IPS DF 4.7 (cell line): ENCODE measurements at regions not wholly inside any gene's neighbourhood (a gene's known extent, or its start where the extent isn't known, plus 50 kb on each side); places are given as distances from the start of the nearest gene placed in this dataset.

ENCODE experiments used
- DNase-seq: peaks from one replicate; pipeline ENCODE4 v3.0.0-alpha.2; 2013; ENCODE audit warnings: low spot score; ENCODE audit errors: extremely low read depth

DNA sequence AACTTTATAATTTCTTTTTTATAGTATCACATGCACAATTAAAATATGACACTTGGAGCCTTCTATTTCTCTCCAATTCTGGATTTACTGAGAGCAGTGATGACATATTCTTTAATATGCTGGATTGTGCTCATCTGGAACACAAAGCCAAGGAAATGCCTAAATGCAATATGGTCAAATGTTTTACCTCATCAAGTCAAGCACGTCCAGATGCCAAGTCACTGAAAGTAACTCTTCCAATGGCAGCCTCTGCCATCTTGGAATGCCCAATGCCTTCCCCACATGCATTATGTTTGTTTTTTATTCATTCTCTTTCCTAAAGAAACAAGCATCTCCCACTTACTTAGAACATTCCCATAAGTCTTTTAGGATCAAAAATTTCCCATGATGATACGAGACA is 189.8 kb downstream of the TMX3 start:
- no peak for DNase-seq

DNA sequence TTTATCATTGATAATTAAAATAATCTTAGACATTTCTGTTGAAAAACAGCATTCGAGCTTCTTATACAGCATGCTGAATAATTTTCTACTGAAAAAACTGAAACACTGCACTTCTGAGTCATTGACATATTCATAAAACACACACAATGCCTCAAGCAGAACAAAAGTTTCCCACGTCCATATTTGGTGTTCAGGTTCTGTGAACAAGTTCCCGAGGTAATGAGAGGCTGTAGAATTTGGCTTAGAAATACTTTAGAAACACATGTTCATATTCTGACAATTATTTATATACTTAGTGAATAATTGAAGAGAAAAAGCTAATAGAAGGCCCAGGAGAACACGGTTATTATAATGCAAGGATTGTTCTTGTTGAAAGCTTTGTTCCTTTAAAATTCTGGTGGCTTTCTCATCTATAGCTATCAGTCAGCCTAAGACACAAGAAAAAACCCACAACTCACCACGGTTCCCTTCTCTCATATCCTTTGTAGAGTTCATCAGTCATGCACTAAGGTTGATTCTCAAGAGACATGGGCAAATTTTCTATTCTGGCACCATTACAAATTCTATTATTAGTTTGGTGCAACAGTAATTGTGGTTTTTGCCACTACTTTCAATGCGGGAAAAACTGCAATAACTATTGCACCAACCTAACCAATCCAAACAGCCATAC is 194.4 kb downstream of the TMX3 start:
- no peak for DNase-seq

DNA sequence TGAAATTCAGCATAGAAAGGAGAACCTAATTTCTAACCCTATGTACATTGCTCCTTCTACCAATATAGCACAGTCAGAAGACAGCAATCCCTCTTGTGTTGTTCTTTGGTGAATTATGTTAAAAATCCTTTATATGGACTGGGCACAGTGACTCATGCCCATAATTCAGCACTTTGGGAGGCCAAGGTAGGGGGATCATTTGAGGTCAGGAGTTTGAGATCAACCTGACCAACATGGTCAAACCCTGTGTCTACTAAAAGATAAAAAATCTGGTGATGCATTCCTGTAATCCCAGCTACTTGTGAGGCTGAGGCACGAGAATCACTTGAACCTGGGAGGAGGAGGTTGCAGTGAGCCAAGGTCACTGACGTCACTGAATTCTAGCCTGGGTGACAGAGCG is 195.6 kb downstream of the TMX3 start:
- no peak for DNase-seq

DNA sequence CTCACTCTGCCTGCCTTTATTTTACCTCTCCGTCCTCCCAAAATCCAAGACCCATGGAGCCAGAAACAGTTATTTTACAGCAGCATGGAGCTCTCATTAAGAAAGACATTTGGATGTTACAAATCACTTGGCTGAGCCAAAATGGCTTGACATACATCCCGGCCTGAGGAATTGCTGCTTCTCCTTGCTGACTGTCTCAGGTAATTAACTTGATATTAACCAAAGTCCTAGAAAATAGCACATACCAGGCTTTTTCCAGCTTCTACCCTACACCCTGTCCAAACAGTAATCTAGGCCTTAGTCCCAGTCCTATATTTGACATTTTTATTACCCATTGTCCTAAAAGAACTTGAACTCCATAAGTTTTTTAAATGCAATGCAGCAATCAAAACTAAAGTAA is 205.0 kb downstream of the TMX3 start:
- no peak for DNase-seq

DNA sequence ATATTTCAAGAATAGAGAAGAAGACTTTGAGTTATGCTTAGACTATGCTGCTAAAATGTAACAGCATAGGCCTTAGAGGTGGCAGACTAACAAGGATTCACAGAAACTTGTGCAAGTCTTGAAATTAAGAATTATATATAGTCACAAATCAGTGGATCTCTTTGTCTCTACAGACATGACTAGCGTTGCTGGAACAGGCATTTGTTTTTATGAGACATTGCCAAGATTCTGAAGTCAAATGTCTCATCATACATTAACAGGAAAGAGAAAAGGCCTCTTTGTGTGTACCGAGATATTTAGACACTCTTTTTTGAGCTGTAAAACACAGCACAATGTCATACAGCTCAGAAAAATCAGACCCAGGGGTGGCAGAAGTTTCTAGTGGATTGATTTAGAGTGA is 207.1 kb downstream of the TMX3 start:
- DNase-seq: no peak

DNA sequence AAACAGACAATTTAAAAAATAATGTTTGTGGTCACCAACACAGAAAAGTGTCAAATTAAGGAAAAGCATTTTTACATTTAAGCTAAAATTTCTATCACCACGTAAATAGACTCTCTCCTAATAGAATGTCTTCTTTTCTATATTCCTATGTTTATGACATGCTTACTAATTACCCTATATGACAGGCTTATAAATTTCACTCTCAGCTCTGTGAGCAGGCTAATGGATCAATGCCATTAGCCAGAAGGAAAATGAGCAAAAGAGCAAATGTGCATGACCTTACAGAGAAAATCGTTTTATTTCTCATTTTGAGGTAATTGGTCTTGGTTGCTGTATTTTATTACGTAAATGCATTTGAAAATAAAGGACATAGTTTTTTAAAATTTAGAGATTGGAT is 209.7 kb downstream of the TMX3 start:
- no peak for DNase-seq

DNA sequence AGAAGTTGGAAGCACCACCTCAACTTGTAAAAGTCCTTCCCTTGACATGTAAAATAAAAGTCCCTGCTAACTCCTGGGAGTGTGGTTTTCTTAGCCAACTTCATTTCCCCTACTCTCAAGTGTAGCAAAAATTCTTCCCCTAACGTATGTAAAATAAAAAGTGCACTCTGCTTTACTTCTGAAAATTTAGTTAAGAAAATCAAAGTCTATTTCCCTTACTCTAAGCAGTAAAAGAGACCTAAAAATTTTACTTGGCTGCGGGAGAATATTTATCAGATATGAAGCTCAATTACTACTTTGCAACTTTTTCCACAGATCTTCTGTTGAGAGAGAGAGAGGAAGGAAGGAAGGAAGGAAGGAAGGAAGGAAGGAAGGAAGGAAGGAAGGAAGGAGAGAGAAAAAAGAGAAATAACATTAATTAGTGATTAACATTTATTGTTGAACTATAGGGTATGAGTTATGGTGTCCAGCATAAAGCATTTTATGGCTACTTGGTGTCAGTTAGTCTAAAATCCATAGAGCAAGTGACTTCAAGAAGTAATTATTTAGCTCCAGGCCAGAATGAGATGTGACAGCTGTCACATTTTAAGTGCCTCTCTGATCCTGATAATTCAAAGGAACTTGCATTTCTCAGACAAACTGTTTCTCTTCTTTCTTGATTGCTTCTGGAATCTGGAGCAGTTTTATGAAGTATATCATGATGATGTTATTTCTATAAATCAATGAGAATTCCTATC is 210.3 kb downstream of the TMX3 start:
- no peak for DNase-seq

DNA sequence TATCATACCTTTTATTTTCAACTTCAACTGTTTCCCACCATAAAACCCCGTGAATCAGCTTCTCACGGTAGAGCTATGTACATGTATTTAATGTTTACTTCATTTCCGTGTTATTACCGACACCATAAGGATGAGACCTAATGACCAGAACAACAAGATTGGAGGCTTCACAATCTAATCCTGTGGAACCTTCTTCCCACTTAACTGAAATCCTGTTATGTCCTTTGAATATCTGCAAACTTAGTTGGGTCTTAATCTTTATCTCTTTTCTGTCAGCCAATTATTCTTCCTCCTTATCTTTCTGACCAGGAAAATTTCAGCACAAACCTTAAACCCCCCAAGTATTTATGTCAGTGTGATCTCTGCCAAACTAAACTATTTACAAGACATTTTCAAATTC is 214.4 kb downstream of the TMX3 start:
- no peak for DNase-seq

DNA sequence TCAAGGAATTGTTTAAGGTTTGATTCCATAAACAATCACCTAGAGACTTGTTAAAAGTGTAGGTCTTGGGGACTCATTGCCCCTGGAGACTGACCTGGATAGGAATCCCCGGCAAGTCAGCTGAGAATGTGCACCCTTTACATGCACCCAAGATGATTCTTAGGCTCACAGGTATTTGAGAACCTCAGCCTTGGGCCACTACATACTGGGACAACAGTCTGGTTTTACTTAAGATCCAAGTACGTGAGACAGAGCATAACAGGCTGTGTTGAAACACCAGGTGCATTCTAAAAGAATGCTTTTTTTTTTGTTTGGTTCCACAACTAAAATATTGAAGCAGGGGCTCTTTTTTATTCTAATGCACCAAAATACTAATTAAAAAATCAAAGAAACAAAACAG is 215.8 kb downstream of the TMX3 start:
- no peak for DNase-seq

DNA sequence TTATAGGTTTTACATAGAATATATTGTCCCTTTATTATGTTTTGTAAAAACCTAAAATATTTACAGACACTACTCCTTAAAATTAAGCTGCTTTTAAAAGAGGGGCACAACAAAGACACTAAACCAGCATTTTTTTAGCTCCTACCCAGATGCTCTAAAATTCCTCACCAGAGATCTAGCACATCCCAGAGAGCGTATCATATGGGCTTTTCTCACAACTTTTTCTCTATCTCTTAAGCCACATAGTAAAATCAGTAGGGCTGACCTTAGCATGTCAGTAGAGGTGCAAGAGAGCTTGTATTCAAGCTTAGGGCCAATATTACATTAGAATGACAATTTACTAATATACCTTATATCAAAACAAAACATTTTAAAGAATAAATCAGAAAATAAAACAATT is 216.3 kb downstream of the TMX3 start:
- DNase-seq: no peak

DNA sequence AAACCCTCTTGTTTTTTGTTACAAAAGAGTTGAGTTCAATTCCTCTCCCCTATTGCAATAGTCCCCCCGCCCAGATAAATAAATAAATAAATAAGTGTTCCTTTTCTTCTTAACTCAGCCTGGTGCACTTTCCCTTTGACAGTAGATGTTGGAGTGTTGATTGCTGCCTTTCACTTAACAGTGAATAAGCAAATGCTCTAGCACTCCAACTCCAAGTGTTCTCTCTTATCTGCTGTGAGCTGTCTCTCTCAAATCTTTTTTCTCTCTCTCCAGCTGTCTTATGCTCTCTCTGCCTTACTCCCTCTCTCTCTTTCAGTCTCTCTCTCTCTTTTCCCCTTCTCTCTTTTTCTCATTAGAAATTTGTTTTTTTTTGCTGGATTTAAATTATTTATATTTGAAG is 216.7 kb downstream of the TMX3 start:
- DNase-seq: no peak

DNA sequence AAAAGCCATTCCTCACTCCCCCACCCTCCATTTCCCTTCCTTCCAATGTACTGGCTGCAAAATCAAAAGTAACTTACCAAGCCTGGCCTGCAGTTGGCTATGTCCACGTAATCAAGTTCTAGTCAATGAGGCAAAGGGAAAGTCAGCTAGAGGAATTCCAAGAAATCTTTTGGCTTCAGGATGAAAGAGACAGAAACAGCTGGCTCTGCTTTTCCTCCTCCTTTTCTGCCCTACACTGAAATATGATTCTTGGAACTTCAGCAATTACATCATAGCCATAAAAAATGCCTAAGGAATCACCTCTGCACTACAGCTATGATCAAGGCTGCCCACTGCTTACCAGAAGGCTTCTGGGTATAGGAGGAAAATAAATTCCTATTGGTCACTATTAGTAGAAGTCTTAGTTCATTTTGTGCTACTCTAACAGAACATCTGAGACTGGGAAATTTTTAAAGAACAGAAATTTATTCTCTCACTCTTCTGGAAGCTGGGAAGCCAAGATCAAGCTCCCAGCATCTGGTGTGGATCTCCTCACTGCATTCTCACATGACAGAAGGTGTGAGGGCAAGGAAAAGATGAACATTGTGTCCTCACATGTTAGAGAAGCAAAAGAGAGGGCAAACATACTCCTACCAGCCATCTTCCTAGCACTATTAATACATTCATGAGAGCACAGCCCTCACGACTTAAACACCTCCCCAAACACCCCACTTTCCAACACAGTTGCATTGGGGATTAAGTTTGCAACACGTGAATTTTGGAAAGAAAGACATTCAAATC is 219.9 kb downstream of the TMX3 start:
- DNase-seq: no peak

DNA sequence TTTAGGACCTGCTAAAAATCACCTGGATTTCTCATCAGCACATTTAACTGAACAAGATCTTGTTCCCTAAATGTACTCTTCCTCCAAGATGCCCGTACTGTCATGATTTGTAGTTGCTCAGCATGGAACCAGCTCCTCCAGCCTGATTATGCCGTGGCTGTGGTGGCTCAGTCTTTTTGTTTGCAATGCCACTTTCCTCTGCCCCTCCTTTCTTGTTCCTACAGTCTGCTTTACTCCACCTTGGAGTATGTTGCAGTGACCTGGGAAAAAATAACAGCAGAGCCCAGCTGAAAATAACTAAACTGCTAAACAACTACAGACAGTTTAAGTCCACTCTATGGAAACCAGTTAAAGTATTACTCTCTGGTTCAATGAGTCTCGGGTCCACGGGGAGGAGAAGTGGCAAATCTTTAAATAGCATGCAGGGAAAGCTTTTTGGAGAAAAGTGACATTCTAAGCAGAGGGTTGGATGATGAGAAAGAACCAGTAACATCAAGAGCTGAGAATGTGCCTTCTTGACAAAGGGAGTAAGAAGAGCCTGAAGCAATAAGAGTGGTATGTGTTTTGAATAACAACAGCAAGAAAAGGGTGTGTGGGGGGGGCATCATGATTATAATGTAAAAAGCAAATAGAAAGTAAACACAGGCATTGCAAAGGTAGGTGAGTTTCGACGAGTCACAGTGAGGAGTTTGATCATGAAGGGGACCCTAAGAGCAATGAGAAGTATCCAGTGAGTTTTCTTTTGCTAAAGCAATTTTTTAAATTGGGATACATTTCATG is 225.7 kb downstream of the TMX3 start:
- DNase-seq: no peak

DNA sequence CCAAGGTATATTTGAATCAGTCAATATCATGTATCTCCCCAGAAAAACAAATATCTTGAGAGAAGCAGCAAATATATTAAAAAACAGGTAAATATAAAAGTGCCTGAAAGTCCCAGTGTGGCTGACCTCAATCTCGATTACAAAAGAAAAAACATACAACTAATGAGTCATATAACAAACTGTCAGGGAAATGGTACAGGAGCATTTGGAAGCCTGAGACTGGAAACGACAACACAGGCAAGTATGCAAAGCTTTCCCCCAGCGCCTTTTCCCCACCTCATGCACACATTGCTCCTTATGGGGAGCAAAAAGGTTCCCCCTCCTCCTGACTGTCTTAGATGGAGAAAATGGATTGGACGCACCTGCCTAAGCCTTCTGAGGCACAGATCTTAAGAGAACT is 230.7 kb downstream of the TMX3 start:
- no peak for DNase-seq

DNA sequence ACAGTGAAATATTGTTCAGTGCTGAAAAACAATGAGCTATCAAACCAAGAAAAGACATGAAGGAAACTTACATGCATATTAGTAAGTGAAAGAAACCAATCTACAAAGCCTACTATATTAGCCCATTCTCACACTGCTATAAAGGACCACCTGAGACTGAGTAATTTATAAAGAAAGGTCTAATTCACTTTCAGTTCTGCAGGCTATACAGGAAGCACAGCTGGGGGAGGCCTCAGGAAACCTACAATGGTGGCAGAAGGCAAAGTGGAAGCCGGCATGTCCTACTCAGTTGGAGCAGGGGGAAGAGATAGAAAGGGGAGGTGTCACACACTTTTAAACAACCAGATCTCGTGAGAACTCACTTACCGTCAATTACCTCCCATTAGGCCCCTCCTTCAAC is 232.1 kb downstream of the TMX3 start:
- DNase-seq: no peak

DNA sequence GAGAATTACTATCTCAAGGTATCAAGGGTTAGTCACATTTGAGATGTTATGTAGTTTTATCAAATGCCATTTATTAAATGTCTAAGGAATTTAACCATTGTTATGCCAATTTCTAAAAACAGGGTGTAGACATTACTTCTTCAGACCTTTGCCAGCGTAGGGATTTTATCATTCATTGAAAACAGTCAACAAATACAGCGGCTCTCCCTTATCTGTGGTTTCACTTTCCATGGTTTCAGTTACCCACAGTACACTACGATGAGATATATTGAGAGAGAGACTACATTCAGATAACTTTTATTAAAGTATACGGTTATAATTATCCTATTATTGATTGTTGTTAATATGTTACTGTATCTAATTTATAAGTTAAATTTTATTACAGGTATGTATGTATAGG is 234.7 kb downstream of the TMX3 start:
- no peak for DNase-seq

DNA sequence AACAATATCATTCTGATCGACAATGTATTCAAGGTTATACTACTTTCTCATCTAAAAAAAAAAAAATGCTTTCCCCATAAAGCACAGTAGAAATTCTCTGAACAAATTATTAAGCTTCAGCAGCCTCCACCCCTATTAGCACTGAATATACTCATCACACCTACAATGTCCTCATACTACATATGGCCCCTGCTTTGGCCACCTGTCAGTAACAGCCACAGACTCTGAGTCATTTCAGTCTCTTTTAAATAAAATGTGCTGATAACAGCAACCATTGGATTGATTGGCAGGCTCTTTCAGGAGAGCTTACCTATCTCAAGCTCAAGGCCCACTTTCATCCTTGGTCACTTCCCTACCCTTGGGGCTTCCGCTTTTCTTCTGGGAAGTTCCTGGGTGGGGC is 236.7 kb downstream of the TMX3 start:
- no peak for DNase-seq

DNA sequence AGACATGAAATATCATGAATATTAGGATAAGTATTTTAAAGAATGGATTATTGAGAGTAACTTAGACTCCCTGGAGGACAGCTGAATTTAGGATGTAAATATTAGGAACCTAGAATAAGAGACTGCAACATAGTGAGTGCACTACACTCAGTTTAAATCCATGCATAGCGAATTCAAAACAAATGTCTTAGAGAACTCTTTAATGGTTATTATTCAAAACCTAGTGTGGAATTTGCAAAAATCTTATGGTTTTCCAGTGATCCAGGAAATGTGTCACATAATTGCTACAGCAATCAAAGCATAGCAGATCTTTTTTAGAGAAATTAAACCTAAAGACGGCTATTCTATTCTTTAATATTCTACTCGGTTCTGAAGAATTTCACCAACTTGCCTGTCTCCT is 239.0 kb downstream of the TMX3 start:
- no peak for DNase-seq

DNA sequence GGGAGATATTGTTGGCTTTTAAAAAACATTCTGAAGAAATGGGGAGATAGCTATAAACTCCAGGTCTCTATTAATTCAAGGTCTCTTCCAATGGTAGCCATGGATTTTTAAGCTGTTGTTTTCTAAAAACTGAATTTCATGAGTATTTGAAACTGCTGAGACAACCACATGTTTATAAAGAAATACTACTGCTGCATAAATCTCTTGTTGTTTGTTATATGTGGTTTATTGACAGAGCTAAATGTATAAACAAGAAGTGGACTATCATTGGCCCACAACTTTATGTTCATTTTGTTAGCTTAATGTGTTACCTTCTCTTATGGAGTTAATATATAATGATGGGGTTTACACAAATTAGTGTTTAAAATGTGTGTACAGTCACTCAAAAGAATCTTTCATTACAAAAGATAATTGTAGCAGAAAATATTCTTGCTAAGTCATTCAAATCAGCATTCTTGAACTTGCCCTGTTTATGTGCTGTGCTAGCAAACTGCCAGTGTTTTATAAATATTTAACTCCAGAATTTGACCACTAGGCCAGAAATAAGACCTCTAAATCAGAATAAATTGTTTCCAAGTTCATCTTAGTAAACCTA is 242.1 kb downstream of the TMX3 start:
- no peak for DNase-seq

DNA sequence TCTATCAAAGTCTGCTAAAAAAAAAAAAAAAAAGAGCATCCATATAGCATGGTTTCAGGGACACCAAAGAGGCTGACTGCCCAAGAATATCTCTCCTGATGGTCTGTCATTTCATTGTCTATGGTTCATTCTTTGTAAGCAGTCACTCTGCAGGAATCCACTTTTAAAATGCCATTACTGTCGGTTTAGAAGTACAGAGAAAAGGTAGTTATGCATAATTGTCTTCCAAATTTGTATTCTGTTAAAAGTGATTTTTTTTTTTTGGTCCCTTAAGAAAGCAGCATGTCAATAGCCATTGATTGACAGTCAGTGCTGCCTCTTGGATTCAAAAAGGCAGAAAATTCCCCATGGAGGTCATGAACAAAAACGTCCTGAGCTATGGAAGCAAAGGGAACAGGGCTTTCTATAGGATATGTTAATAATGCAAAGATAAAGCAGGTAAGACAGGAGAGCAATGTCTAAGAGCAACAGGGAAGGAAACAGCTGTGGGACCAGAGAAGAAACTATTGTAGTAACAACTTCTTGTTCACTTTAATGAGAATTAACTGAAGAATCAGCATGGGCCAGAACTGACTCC is 245.8 kb downstream of the TMX3 start:
- no peak for DNase-seq

DNA sequence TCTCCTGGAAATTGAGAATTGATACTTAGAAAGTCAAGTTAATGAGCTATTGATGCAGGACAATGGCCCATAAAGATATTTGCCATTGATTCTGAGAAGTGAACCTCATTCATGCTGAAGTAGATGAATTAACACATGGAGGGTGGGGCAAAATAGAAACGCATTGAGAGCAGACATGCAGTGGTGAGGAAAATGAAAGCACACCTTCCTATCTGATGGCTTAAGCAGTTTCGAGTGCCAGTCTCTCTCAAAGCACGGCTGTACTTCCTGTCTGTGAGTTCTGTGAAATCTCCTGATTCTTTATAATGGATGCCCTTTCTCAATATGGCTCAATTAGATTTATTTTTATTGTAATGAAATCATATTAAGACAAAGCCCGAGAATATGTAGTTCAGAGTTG is 247.0 kb downstream of the TMX3 start:
- no peak for DNase-seq
